Lung (tissue), 11 donors: ENCODE measurements at regions not wholly inside any gene's neighbourhood (a gene's known extent, or its start where the extent isn't known, plus 50 kb on each side); places are given as distances from the start of the nearest gene placed in this dataset.

ENCODE experiments used
- ATAC-seq: fragments of 200-7000 bp; cut with Tn5 transposase; one replicate; pipeline ENCODE4 v1.9.1; 2020; ENCODE audit warnings: moderate number of reproducible peaks; ENCODE audit not compliant: insufficient read depth, low FRiP score
- DNase-seq, 3 donors: peaks; one replicate each; pipeline ENCODE4 v3.0.0-alpha.2; 2013 to 2017
- H3K27ac ChIP-seq, 2 donors: one replicate each; pipeline ENCODE4 v1.5.1; 2013; ENCODE audit warnings: mild to moderate bottlenecking in 2 of 2, moderate library complexity in 2 of 2, control low read depth in 1 of 2, inconsistent platforms in 1 of 2, low read depth in 1 of 2, low read length in 1 of 2
- H3K27me3 ChIP-seq, 3 donors: one replicate each; pipeline ENCODE4 v1.5.1; 2013; ENCODE audit warnings: low read length in 2 of 3; ENCODE audit not compliant: control insufficient read depth in 3 of 3, insufficient read depth in 3 of 3
- H3K36me3 ChIP-seq, 4 donors: one replicate each; pipeline ENCODE4 v1.5.1; 2013; ENCODE audit warnings: low read length in 4 of 4, mild to moderate bottlenecking in 1 of 4, moderate library complexity in 1 of 4; ENCODE audit not compliant: control insufficient read depth in 4 of 4, insufficient read depth in 4 of 4
- H3K4me1 ChIP-seq, 5 donors: one replicate each; pipeline ENCODE4 v1.5.1; 2013; ENCODE audit warnings: low read length in 5 of 5, mild to moderate bottlenecking in 2 of 5, moderate library complexity in 1 of 5; ENCODE audit not compliant: control insufficient read depth in 5 of 5, insufficient read depth in 5 of 5
- H3K4me3 ChIP-seq: one replicate; pipeline ENCODE4 v1.5.1; 2013; ENCODE audit warnings: mild to moderate bottlenecking, control low read depth, moderate library complexity
- H3K9ac ChIP-seq, 2 donors: one replicate each; pipeline ENCODE4 v1.5.1; 2013; ENCODE audit warnings: low read length in 2 of 2, control low read depth in 1 of 2; ENCODE audit not compliant: insufficient read depth in 1 of 2
- H3K9me3 ChIP-seq, 4 donors: one replicate each; pipeline ENCODE4 v1.5.1; 2013; ENCODE audit warnings: low read length in 3 of 4, mild to moderate bottlenecking in 1 of 4, moderate library complexity in 1 of 4; ENCODE audit not compliant: control insufficient read depth in 4 of 4, insufficient read depth in 3 of 4
- CTCF ChIP-seq: IDR thresholded peaks from 2 replicates; pipeline ENCODE4 v1.5.1; 2012; ENCODE audit warnings: mild to moderate bottlenecking; ENCODE audit errors: control extremely low read depth, extremely low read depth
- WGBS, 2 donors: extraction: QIAGEN DNeasy Blood & Tissue Kit; methylation state at CpG; one replicate each; pipeline ENCODE4 v1.1.7; 2013; 5-methylcytosine and 5-hydroxymethylcytosine counted together
- donor health status: control.
- donor health status: control.
- donor health status: Bipolar disorder and iron deficiency.
- donor health status: healthy.
- donor health status: DM: yes; HTN: yes; CAD: no.

DNA sequence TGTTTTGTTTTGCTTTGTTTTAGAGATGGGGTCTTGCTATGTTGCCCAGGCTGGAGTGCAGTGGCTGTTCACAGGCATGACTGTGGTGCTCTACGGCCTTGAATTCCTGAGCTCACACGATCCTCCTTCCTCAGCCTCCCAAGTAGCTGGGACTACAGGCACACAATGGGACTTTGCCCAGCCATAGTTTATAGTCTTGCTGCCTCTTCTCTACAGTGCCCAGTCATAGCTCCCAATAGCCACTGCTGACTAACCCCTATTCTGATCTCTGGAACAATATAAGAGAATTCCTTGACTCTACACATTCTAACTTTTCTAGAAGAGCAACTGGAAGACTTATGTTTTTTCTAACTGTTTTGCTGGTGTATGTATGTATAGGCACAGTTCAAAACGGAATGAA, 319.2 kb downstream of the PCDH7 start:
- Histone ChIP-seq H3K4me3 (no peak overlapping the region), H3K27ac (no peak overlapping the region), H3K9me3 (no peaks in the 10 kb centered on the region), H3K27me3 (no peaks in the 10 kb centered on the region), H3K36me3 (no peaks in the 10 kb centered on the region), H3K4me1 (no peaks in the 10 kb centered on the region), H3K9ac (no peak overlapping the region)
- WGBS, 2 donors: 93% methylated on average over 3 of the region's 3 CpGs
- no peak for TF ChIP-seq CTCF
- no peak for ATAC-seq
- no peak for DNase-seq

DNA sequence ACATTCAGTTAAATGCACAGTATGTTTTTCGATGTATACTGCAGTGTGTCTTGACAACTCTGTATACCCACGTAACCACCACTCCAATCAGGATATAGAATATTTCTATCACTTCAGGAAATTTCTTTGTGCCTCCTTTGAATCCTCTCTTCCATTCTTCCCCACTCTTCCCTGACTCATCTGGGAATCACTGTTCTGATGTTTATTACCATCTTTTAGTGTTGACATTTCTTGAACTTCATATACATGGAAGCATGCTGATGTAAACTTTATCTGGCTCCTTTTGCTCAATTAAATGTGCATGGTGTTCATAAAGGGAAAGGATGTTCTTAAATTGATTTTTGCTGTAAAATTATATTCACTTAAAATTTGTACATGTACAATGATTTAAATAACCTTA, 319.9 kb downstream of the PCDH7 start:
- DNase-seq (no peak), ATAC-seq (no peak)
- Histone ChIP-seq H3K9ac (no peak overlapping the region), H3K4me3 (no peak overlapping the region), H3K36me3 (no peaks in the 10 kb centered on the region), H3K9me3 (no peaks in the 10 kb centered on the region), H3K27ac (no peak overlapping the region), H3K4me1 (no peaks in the 10 kb centered on the region), H3K27me3 (no peaks in the 10 kb centered on the region)
- WGBS, 2 donors: 49 to 86% methylated on average over 2 of the region's 2 CpGs
- no peak for TF ChIP-seq CTCF

GRCh38 chr4:31041385-31041784, 321.2 kb downstream of the PCDH7 start:
- no peak for TF ChIP-seq CTCF
- Histone ChIP-seq H3K4me3 (no peak overlapping the region), H3K27ac (no peak overlapping the region), H3K9me3 (no peaks in the 10 kb centered on the region), H3K36me3 (no peaks in the 10 kb centered on the region), H3K4me1 (no peaks in the 10 kb centered on the region), H3K27me3 (no peaks in the 10 kb centered on the region), H3K9ac (no peak overlapping the region)
- WGBS, 2 donors: 63 to 67% methylated on average over 3 of the region's 3 CpGs
- no peak for DNase-seq
- no peak for ATAC-seq

DNA sequence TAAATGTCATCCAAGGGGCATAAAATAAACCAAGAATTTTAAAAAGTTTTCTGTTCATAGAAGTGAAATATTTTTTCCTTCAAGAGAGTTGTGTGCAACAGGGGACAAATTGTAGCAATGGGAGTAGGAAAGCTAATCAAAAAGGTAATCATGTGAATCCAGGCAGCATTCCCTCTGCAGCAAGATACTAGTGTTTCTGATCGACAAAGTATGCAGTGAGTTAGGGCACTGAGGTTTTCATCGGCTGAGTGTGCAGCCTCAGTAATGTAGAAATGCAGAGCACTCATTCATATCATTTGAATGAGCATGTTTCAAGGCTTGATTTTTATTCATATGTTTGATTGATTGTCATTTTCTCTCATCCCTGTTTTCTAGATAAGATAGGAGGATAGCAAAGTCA, 321.7 kb downstream of the PCDH7 start:
- ATAC-seq: no peak
- H3K27ac ChIP-seq: no peak overlapping the region
- no peaks in the 10 kb centered on the region for H3K36me3 ChIP-seq
- no peaks in the 10 kb centered on the region for H3K9me3 ChIP-seq
- H3K27me3 ChIP-seq: no peaks in the 10 kb centered on the region
- TF ChIP-seq CTCF: no peak
- 77 to 96% methylated on average over 2 of the region's 2 CpGs for WGBS, 2 donors
- no peak for DNase-seq
- no peak overlapping the region for H3K9ac ChIP-seq
- H3K4me3 ChIP-seq: no peak overlapping the region
- no peaks in the 10 kb centered on the region for H3K4me1 ChIP-seq
